Inflammatory macrophage (primary cell): ENCODE measurements at regions not wholly inside any gene's neighbourhood (a gene's known extent, or its start where the extent isn't known, plus 50 kb on each side); places are given as distances from the start of the nearest gene placed in this dataset.
"Not testable (repeated sequence)": the region's sequence is repeated elsewhere in the genome, so short reads cannot be mapped to it uniquely, and the experiment has no call there.

Experiments
- DNase-seq, 2 donors: peaks; one replicate each; pipeline ENCODE4 v3.0.0-alpha.2; 2020 to 2022

GRCh38 chr4:75180790-75181776 is 248.2 kb downstream of the PARM1 start:
- no peak for DNase-seq

- no peak for DNase-seq
These were observed 247.3 kb downstream of the PARM1 start for GRCh38 chr4:75180217-75180616.

- DNase-seq, result no peak
These were observed 246.6 kb downstream of the PARM1 start for GRCh38 chr4:75179510-75179909.

- DNase-seq, result no peak
These were observed 239.6 kb downstream of the PARM1 start for GRCh38 chr4:75172551-75172950.

GRCh38 chr4:75169427-75169826 is 236.5 kb downstream of the PARM1 start:
- DNase-seq, result no peak

GRCh38 chr4:75169020-75169419 is 236.1 kb downstream of the PARM1 start:
- DNase-seq, result no peak

- no peak for DNase-seq
These were observed 235.6 kb downstream of the PARM1 start for GRCh38 chr4:75168548-75168947.

- not testable (repeated sequence) for DNase-seq
These were observed 232.2 kb downstream of the PARM1 start for GRCh38 chr4:75165100-75165499.

- DNase-seq, result no peak
These were observed 225.5 kb downstream of the PARM1 start for GRCh38 chr4:75158451-75158850.

GRCh38 chr4:75154994-75155393 is 222.1 kb downstream of the PARM1 start:
- DNase-seq, result no peak

- DNase-seq, result no peak
These were observed 213.3 kb downstream of the PARM1 start for GRCh38 chr4:75146223-75146622.

GRCh38 chr4:75144475-75144874 is 211.6 kb downstream of the PARM1 start:
- no peak for DNase-seq

GRCh38 chr4:75142850-75143249 is 209.9 kb downstream of the PARM1 start:
- no peak for DNase-seq

- DNase-seq, result no peak
These were observed 209.5 kb downstream of the PARM1 start for GRCh38 chr4:75142382-75142781.

- no peak for DNase-seq
These were observed 208.2 kb downstream of the PARM1 start for GRCh38 chr4:75141162-75141561.

- DNase-seq, result no peak
These were observed 204.4 kb downstream of the PARM1 start for GRCh38 chr4:75137302-75137701.

- no peak for DNase-seq
These were observed 202.3 kb downstream of the PARM1 start for GRCh38 chr4:75135068-75135825.

GRCh38 chr4:75126870-75127269 is 194.0 kb downstream of the PARM1 start:
- DNase-seq, result not testable (repeated sequence)

GRCh38 chr4:75126058-75126457 is 193.1 kb downstream of the PARM1 start:
- no peak for DNase-seq

- no peak for DNase-seq
These were observed 189.6 kb downstream of the PARM1 start for GRCh38 chr4:75122424-75123014.

GRCh38 chr4:75118739-75119138 is 185.8 kb downstream of the PARM1 start:
- no peak for DNase-seq

- no peak for DNase-seq
These were observed 177.1 kb downstream of the PARM1 start for GRCh38 chr4:75110061-75110460.
